Cardiac muscle cell (in vitro differentiated cells and primary cell): ENCODE measurements at regions not wholly inside any gene's neighbourhood (a gene's known extent, or its start where the extent isn't known, plus 50 kb on each side); places are given as distances from the start of the nearest gene placed in this dataset.
"Not testable (repeated sequence)": the region's sequence is repeated elsewhere in the genome, so short reads cannot be mapped to it uniquely, and the experiment has no call there.

Source experiments
- DNase-seq, 2 donors: peaks; one replicate each; pipeline versions ENCODE4 v3.0.0 to v3.0.0-alpha.2; 2010 to 2017; ENCODE audit warnings: low read depth in 1 of 2, low spot score in 1 of 2
- H3K27ac ChIP-seq: fragments of 200-600 bp; sonication (generic); 2 replicates; pipeline ENCODE4 v1.5.1; 2016
- H3K27me3 ChIP-seq: fragments of 200-600 bp; sonication (generic); 2 replicates; pipeline ENCODE4 v1.6.0; 2016; ENCODE audit warnings: control low read depth
- H3K36me3 ChIP-seq: fragments of 200-600 bp; sonication (generic); 2 replicates; pipeline ENCODE4 v1.5.1; 2016; ENCODE audit warnings: control low read depth
- H3K4me1 ChIP-seq: fragments of 200-600 bp; sonication (generic); 2 replicates; pipeline ENCODE4 v1.8.1; 2017; ENCODE audit warnings: low read depth, mild to moderate bottlenecking, mixed run types
- H3K4me3 ChIP-seq: fragments of 200-600 bp; sonication (generic); 2 replicates; pipeline ENCODE4 v1.5.1; 2016; ENCODE audit warnings: mild to moderate bottlenecking
- H3K9me3 ChIP-seq: fragments of 200-600 bp; sonication (generic); 2 replicates; pipeline ENCODE4 v1.5.1; 2017; ENCODE audit warnings: low read depth, mild to moderate bottlenecking, control low read depth
- TF ChIP-seq, protein P1 (sequence below): IDR thresholded peaks from 2 replicates; pipeline ENCODE4 v1.5.1; 2012; ENCODE audit warnings: low read depth, mild to moderate bottlenecking, low read length

DNA sequence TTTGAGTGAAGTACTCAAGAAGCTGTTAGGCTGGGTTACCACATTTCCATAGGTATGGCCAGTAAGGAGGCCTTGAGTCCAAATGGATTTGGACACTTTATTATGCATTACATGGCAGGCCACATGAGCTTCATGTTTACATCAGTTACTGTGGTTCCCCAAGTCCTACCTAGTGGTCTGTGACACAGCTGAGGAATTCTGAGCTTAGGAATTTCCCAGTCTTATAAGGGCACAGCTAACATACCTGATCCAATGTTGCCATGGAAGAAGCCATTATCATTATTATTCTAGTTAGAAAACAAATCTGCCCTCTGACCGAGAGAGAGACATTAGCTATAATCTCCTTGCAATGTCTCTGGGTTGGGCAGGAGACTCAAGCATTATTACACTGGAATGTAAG, 174.4 kb upstream of the NUDT10 start:
- no peaks in the 10 kb centered on the region for H3K9me3 ChIP-seq
- H3K4me1 ChIP-seq = no peaks in the 10 kb centered on the region
- no peak overlapping the region for H3K4me3 ChIP-seq
- H3K27ac ChIP-seq = no peak overlapping the region
- TF ChIP-seq, protein P1, sequence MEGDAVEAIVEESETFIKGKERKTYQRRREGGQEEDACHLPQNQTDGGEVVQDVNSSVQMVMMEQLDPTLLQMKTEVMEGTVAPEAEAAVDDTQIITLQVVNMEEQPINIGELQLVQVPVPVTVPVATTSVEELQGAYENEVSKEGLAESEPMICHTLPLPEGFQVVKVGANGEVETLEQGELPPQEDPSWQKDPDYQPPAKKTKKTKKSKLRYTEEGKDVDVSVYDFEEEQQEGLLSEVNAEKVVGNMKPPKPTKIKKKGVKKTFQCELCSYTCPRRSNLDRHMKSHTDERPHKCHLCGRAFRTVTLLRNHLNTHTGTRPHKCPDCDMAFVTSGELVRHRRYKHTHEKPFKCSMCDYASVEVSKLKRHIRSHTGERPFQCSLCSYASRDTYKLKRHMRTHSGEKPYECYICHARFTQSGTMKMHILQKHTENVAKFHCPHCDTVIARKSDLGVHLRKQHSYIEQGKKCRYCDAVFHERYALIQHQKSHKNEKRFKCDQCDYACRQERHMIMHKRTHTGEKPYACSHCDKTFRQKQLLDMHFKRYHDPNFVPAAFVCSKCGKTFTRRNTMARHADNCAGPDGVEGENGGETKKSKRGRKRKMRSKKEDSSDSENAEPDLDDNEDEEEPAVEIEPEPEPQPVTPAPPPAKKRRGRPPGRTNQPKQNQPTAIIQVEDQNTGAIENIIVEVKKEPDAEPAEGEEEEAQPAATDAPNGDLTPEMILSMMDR = no peak
- H3K27me3 ChIP-seq = no peaks in the 10 kb centered on the region
- DNase-seq = no peak
- no peaks in the 10 kb centered on the region for H3K36me3 ChIP-seq

DNA sequence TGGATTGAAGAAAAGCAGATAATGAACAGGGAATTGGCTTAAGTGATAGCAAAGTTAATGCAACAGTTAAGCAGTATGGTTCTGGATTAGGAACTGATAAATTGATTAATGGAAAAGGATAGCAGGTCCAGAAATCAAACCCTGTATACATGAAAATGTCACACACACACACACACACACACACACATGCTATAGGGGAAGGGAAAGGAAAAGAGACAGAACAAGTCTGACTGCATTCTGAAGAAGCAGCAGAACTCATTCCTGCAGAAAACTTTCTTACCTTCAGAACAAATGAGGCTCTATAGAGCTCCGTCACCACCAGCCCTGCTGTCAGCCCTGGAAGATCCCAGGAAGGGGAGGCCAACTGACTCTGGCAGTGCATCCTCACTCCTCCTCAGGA, 173.2 kb upstream of the NUDT10 start:
- H3K4me3 ChIP-seq, H3K9me3 ChIP-seq, H3K36me3 ChIP-seq, DNase-seq, H3K27ac ChIP-seq, H3K27me3 ChIP-seq, H3K4me1 ChIP-seq: not testable (repeated sequence)

DNA sequence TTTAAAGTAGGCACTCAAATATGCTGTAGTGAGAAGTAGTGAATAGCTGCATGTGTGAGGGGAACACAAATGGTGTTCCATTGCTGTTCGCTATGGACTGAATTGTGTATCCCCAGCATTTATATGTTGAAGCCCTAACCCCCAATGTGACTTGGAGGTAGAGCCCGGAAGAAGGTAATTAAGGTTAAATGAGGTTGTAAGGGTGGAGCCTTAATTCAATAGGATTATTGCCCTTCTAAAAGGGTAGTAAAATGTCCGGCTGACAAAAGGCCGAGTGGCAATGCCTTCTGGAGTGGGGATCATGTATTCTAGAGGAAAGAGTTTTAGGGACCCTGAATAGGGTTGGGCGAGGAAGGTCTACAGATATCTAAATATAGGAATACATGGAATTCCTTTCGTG, 168.9 kb upstream of the NUDT10 start:
- Histone ChIP-seq H3K27me3 (no peaks in the 10 kb centered on the region), H3K9me3 (no peaks in the 10 kb centered on the region), H3K4me3 (no peak overlapping the region), H3K4me1 (no peaks in the 10 kb centered on the region), H3K36me3 (no peaks in the 10 kb centered on the region), H3K27ac (no peak overlapping the region)
- TF ChIP-seq, protein P1 = no peak
- no peak for DNase-seq

DNA sequence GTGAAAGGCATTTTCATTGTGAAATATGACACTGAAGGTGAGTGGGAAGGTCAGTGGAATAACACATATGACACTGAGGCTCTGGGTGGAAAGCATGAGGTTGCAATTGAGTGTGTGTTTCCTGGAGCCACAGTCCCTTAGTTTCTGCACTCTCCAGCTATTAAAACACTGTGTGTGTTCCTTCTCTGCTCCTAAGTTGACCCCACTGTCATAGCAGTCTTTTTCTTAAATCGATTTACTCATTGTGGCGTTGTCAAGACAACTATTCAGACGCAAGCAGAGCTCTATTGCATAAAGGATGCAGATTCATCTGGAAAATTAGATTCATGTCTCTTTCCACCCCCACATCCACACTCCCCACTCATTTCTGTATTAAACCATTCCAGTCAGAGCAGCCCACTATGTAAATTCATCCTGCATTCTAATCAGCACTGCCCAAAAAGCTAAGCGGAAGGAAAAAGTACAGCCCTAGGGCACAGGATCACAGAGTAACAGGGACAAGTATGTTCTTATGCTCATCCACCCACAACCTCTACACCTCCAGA, 154.2 kb upstream of the NUDT10 start:
- H3K27me3 ChIP-seq, H3K27ac ChIP-seq, H3K4me1 ChIP-seq, H3K4me3 ChIP-seq, H3K9me3 ChIP-seq, DNase-seq, H3K36me3 ChIP-seq: not testable (repeated sequence)

DNA sequence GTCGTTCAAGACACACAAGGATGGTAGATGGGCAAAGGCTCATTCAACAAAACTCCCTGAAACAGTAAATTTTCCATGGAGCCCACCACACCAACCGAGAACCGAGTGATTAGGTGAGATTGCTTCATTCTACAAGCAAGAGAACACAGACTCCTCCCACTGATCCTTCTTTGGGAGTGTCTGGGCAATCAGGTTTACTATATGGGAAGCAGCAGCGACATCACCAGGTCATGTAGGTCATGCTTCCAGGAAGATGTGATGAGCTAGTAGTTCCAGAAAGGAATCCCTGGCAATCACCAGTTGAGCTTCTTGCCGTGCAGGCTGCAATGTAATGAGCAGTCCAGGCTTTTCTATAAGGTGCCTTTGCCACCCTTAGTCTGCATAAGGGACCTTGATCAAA, 152.8 kb upstream of the NUDT10 start:
- not testable (repeated sequence) for H3K4me3 ChIP-seq, DNase-seq, H3K36me3 ChIP-seq, H3K9me3 ChIP-seq, H3K27me3 ChIP-seq, H3K27ac ChIP-seq, H3K4me1 ChIP-seq

DNA sequence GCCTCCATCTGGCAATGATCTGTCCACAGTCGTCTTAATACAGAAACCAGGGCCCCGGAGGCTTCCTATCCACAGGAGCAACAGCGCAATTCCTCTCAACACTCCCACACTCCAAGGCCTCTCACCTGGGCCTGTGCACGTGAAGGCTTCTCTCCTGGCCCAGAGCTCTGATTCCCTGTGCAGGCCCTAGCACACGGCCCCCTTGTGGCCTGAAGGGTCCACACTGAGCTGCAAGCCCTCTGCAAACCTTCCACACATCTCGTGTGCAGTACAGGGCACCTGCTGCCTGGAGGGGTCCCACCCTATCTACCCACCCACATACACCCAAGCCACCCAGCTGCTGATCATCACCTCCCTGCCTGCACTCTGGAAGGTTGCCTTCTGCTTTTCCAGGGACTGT, 150.1 kb upstream of the NUDT10 start:
- TF ChIP-seq, protein P1 = no peak
- Histone ChIP-seq H3K27ac (no peak overlapping the region), H3K27me3 (no peaks in the 10 kb centered on the region), H3K9me3 (no peaks in the 10 kb centered on the region), H3K4me1 (no peaks in the 10 kb centered on the region), H3K4me3 (no peak overlapping the region), H3K36me3 (no peaks in the 10 kb centered on the region)
- DNase-seq = peak in 1 of 2 donors; percentile 12

DNA sequence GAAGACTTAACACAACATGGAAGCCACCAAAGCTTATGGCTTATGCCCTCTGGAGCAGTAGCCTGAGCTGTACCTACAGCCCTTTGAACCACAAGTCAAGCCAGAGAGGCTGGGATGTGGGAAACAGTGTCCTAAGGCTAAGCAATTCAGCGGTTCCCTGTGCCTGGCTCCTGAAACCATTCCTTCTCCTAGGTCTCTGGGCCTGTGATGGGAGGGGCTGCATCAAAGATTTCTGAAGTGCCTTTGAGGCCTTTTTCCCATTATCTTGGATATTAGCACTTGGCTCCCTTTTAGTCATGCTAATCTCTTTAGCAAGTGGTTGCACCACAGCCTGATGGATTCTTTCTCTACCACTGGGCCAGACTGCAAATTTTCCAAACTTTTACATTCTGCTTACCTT, 140.5 kb upstream of the NUDT10 start:
- no peak for DNase-seq
- no peak overlapping the region for H3K4me3 ChIP-seq
- H3K27ac ChIP-seq = no peak overlapping the region
- TF ChIP-seq, protein P1 = no peak
- H3K27me3 ChIP-seq = no peaks in the 10 kb centered on the region
- H3K4me1 ChIP-seq = no peaks in the 10 kb centered on the region
- H3K36me3 ChIP-seq = no peaks in the 10 kb centered on the region
- H3K9me3 ChIP-seq = no peaks in the 10 kb centered on the region
